ENCODE measurements at regions not wholly inside any gene's neighbourhood (a gene's known extent, or its start where the extent isn't known, plus 50 kb on each side); places are given as distances from the start of the nearest gene placed in this dataset.
"Not testable (repeated sequence)": the region's sequence is repeated elsewhere in the genome, so short reads cannot be mapped to it uniquely, and the experiment has no call there.

- DNase-seq = no peak
Measured at GRCh38 chr10:105597312-105597711, 956.2 kb downstream of the SORCS3 start.

GRCh38 chr10:105596749-105597148 lies 955.7 kb downstream of the SORCS3 start:
- DNase-seq = no peak

- no peak for DNase-seq
Measured at GRCh38 chr10:105594296-105594695, 953.2 kb downstream of the SORCS3 start.

- no peak for DNase-seq
Measured at GRCh38 chr10:105592468-105592867, 951.4 kb downstream of the SORCS3 start.

GRCh38 chr10:105586451-105587098 lies 945.5 kb downstream of the SORCS3 start:
- no peak for DNase-seq

GRCh38 chr10:105585753-105586152 lies 944.7 kb downstream of the SORCS3 start:
- no peak for DNase-seq

- DNase-seq = no peak
Measured at GRCh38 chr10:105585171-105585570, 944.1 kb downstream of the SORCS3 start.

GRCh38 chr10:105579112-105579511 lies 938.0 kb downstream of the SORCS3 start:
- DNase-seq = no peak

GRCh38 chr10:105577865-105578607 lies 936.9 kb downstream of the SORCS3 start:
- no peak for DNase-seq

- DNase-seq = no peak
Measured at GRCh38 chr10:105559333-105560097, 918.4 kb downstream of the SORCS3 start.

- not testable (repeated sequence) for DNase-seq
Measured at GRCh38 chr10:105550453-105550852, 909.4 kb downstream of the SORCS3 start.

- no peak for DNase-seq
Measured at GRCh38 chr10:105549731-105550130, 908.6 kb downstream of the SORCS3 start.

- no peak for DNase-seq
Measured at GRCh38 chr10:105545101-105545500, 904.0 kb downstream of the SORCS3 start.

GRCh38 chr10:105540381-105540780 lies 899.3 kb downstream of the SORCS3 start:
- no peak for DNase-seq

GRCh38 chr10:105538874-105539273 lies 897.8 kb downstream of the SORCS3 start:
- no peak for DNase-seq

GRCh38 chr10:105535478-105535877 lies 894.4 kb downstream of the SORCS3 start:
- DNase-seq = no peak

- DNase-seq = no peak
Measured at GRCh38 chr10:105534086-105534485, 893.0 kb downstream of the SORCS3 start.

- DNase-seq = no peak
Measured at GRCh38 chr10:105516511-105516910, 875.4 kb downstream of the SORCS3 start.

- DNase-seq = no peak
Measured at GRCh38 chr10:105514106-105514505, 873.0 kb downstream of the SORCS3 start.

- DNase-seq = no peak
Measured at GRCh38 chr10:105509517-105509916, 868.4 kb downstream of the SORCS3 start.

- no peak for DNase-seq
Measured at GRCh38 chr10:105506262-105506661, 865.2 kb downstream of the SORCS3 start.

- DNase-seq = no peak
Measured at GRCh38 chr10:105503714-105504113, 862.6 kb downstream of the SORCS3 start.

GRCh38 chr10:105502058-105502457 lies 861.0 kb downstream of the SORCS3 start:
- DNase-seq = no peak

- no peak for DNase-seq
Measured at GRCh38 chr10:105494944-105495343, 853.9 kb downstream of the SORCS3 start.

Data from AML-193 (cell line).